ENCODE measurements at regions not wholly inside any gene's neighbourhood (a gene's known extent, or its start where the extent isn't known, plus 50 kb on each side); places are given as distances from the start of the nearest gene placed in this dataset.
"Not testable (repeated sequence)": the region's sequence is repeated elsewhere in the genome, so short reads cannot be mapped to it uniquely, and the experiment has no call there.

- peak; percentile 61 for DNase-seq
Observed at GRCh38 chr11:71638801-71639519, 56.3 kb upstream of the KRTAP5-11 start.

- DNase-seq = peak; percentile 6
Observed at GRCh38 chr11:71639520-71639849, 56.8 kb upstream of the KRTAP5-11 start.

- not testable (repeated sequence) for DNase-seq
Observed at GRCh38 chr11:71639916-71640315, 57.2 kb upstream of the KRTAP5-11 start.

GRCh38 chr11:71647078-71647477 is 64.4 kb upstream of the KRTAP5-11 start:
- not testable (repeated sequence) for DNase-seq

GRCh38 chr11:71652998-71653397 is 70.3 kb upstream of the KRTAP5-11 start:
- not testable (repeated sequence) for DNase-seq

- not testable (repeated sequence) for DNase-seq
Observed at GRCh38 chr11:71654423-71654822, 71.7 kb upstream of the KRTAP5-11 start.

- DNase-seq = not testable (repeated sequence)
Observed at GRCh38 chr11:71655041-71655440, 72.4 kb upstream of the KRTAP5-11 start.

- not testable (repeated sequence) for DNase-seq
Observed at GRCh38 chr11:71656513-71656912, 73.8 kb upstream of the KRTAP5-11 start.

- not testable (repeated sequence) for DNase-seq
Observed at GRCh38 chr11:71664941-71665340, 82.3 kb upstream of the KRTAP5-11 start.

- not testable (repeated sequence) for DNase-seq
Observed at GRCh38 chr11:71698110-71698509, 115.4 kb upstream of the KRTAP5-11 start.

- not testable (repeated sequence) for DNase-seq
Observed at GRCh38 chr11:71698961-71699360, 116.3 kb upstream of the KRTAP5-11 start.

GRCh38 chr11:71701435-71702291 is 119.0 kb upstream of the KRTAP5-11 start:
- DNase-seq = not testable (repeated sequence)

- not testable (repeated sequence) for DNase-seq
Observed at GRCh38 chr11:71705086-71705737, 122.5 kb upstream of the KRTAP5-11 start.

GRCh38 chr11:71705738-71706432 is 123.2 kb upstream of the KRTAP5-11 start:
- not testable (repeated sequence) for DNase-seq

- not testable (repeated sequence) for DNase-seq
Observed at GRCh38 chr11:71707083-71707482, 124.4 kb upstream of the KRTAP5-11 start.

- DNase-seq = not testable (repeated sequence)
Observed at GRCh38 chr11:71709541-71709940, 123.5 kb upstream of the DEFB108B start.

- DNase-seq = peak; percentile 42
Observed at GRCh38 chr11:71710171-71710671, 122.8 kb upstream of the DEFB108B start.

GRCh38 chr11:71710701-71711385 is 122.2 kb upstream of the DEFB108B start:
- DNase-seq = not testable (repeated sequence)

- not testable (repeated sequence) for DNase-seq
Observed at GRCh38 chr11:71712350-71712749, 120.7 kb upstream of the DEFB108B start.

- DNase-seq = not testable (repeated sequence)
Observed at GRCh38 chr11:71712846-71713245, 120.2 kb upstream of the DEFB108B start.

- not testable (repeated sequence) for DNase-seq
Observed at GRCh38 chr11:71714510-71714909, 118.5 kb upstream of the DEFB108B start.

- not testable (repeated sequence) for DNase-seq
Observed at GRCh38 chr11:71721840-71722239, 111.2 kb upstream of the DEFB108B start.
